ENCODE measurements at regions not wholly inside any gene's neighbourhood (a gene's known extent, or its start where the extent isn't known, plus 50 kb on each side); places are given as distances from the start of the nearest gene placed in this dataset.

DNA sequence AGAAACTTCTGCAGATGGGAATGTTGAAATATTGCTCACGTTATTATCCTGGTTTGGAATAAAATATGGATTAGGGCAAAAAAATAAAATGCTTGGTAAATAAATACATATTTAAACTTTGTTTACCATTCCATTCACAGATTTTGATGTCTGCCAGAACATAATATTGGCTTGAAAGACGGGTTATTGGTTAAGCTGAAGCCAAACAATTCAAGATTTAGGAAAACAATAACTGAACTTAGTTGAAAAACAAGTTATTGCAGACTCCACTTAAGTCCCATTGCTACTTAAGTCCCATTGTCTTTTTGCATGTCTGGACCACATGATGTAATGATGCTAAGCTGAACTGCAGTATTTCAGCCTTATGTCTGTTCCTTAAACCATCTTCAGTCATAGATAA is 722.5 kb downstream of the FAT4 start:
- ATAC-seq (no peak), DNase-seq (no peak)
- POLR2A ChIA-PET: no interaction called here
- TF ChIP-seq, protein P1, sequence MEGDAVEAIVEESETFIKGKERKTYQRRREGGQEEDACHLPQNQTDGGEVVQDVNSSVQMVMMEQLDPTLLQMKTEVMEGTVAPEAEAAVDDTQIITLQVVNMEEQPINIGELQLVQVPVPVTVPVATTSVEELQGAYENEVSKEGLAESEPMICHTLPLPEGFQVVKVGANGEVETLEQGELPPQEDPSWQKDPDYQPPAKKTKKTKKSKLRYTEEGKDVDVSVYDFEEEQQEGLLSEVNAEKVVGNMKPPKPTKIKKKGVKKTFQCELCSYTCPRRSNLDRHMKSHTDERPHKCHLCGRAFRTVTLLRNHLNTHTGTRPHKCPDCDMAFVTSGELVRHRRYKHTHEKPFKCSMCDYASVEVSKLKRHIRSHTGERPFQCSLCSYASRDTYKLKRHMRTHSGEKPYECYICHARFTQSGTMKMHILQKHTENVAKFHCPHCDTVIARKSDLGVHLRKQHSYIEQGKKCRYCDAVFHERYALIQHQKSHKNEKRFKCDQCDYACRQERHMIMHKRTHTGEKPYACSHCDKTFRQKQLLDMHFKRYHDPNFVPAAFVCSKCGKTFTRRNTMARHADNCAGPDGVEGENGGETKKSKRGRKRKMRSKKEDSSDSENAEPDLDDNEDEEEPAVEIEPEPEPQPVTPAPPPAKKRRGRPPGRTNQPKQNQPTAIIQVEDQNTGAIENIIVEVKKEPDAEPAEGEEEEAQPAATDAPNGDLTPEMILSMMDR (IDR thresholded peaks at IDR 0.05): no peak
- Mint-ChIP-seq H3K9me3 (peaks cover 3% of the 10 kb centered on the region), H3K36me3 (ENCODE audit: low read depth) (no peaks in the 10 kb centered on the region), H3K4me3 (no peak overlapping the region), H3K27me3 (no peaks in the 10 kb centered on the region), H3K27ac (no peak overlapping the region), H3K4me1 (ENCODE audit: low read depth) (no peaks in the 10 kb centered on the region)
- intact Hi-C loops (cut with micrococcal nuclease): no loop called here
- CTCF ChIA-PET: no interaction called here

DNA sequence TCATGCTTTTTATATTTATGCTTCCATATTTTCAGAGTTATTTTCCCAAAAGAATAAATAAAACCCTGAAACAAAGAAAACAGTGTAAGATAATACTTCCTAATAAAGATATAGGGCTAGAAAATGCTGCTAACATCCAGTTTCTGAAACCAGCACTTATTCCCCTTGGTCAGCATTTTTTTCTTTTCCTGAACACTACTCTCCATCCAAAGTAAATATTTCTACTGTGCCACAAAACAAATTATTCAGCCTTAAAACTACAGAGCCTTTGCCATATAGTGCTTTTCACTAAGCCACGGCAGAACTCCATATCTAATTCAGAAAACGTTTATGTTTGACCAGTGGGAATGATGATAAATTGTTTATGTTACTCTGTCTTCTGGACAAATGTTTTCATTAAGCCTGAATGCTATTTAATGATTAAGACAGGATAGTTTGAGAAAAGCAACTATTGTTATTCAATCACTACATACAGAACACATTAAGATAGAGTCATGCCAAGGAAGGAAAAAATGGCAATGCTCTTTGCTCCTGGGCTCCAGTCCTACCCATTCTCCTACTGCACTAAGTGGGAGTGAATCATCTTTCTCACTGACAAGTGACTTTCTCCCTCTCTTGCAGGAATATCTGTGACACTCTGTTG is 723.9 kb downstream of the FAT4 start:
- peaks cover 3% of the 10 kb centered on the region for H3K9me3 Mint-ChIP-seq
- H3K27ac Mint-ChIP-seq: no peak overlapping the region
- no peaks in the 10 kb centered on the region for H3K27me3 Mint-ChIP-seq
- no peaks in the 10 kb centered on the region for H3K36me3 Mint-ChIP-seq (ENCODE audit: low read depth)
- ChIA-PET POLR2A (no interaction called here), CTCF (no interaction called here)
- ATAC-seq (no peak), DNase-seq (no peak)
- TF ChIP-seq, protein P1 (IDR thresholded peaks at IDR 0.05): no peak
- H3K4me3 Mint-ChIP-seq: no peak overlapping the region
- intact Hi-C loops (cut with micrococcal nuclease): no loop called here
- H3K4me1 Mint-ChIP-seq (ENCODE audit: low read depth): no peaks in the 10 kb centered on the region

DNA sequence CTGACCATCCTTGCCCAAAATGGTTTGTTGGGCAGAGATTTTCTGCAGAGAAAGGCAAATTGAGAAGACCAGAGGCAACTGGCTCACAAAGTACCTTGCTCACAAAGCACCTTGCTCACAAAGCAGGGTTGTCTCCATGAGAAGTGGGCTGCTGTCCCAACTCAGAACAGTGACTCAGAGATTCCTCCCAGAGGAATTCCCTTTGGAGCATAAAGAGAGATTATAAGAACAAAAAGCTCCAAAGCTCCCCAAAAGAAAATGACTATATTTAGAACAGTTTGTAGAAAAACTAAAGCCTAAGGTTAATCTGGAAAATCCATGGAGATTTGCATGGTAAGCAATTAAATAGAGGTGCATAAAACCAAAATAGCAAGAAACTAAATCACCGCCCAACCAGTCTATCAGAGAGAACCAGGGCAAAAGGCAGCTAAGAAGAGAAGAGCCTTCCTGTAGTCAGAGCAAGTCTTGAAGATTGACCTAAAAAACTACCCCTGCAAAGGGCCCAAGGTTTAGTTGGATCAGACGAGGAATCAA is 731.4 kb downstream of the FAT4 start:
- Mint-ChIP-seq H3K27me3 (no peaks in the 10 kb centered on the region), H3K9me3 (peaks cover 2% of the 10 kb centered on the region), H3K4me1 (ENCODE audit: low read depth) (no peaks in the 10 kb centered on the region), H3K27ac (no peak overlapping the region), H3K4me3 (no peak overlapping the region), H3K36me3 (ENCODE audit: low read depth) (no peaks in the 10 kb centered on the region)
- TF ChIP-seq, protein P1 (IDR thresholded peaks at IDR 0.05): no peak
- intact Hi-C loops (cut with micrococcal nuclease): no loop called here
- ATAC-seq: no peak
- POLR2A ChIA-PET: no interaction called here
- no peak for DNase-seq
- CTCF ChIA-PET: no interaction called here

DNA sequence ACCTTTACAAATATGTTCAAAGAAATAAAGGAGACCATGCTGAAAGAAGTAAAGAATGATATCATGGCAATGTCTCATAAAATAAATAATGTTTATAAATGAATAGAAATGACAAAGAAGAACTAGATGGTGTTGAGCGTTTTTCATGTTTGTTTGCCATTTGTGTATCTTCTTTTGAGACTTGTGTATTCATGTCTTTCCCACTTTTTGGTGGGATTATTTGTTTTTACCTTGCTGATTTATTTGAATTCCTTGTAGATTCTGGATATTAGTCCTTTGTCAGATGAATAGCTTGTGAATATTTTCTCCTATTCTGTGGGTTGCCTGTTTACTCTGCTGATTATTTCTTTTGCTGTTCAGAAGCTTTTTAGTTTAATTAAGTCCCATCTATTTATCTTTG is 732.4 kb downstream of the FAT4 start:
- no peaks in the 10 kb centered on the region for H3K4me1 Mint-ChIP-seq (ENCODE audit: low read depth)
- DNase-seq: no peak
- no peaks in the 10 kb centered on the region for H3K36me3 Mint-ChIP-seq (ENCODE audit: low read depth)
- no peak for ATAC-seq
- POLR2A ChIA-PET: no interaction called here
- intact Hi-C loops (cut with micrococcal nuclease): no loop called here
- no peak overlapping the region for H3K27ac Mint-ChIP-seq
- H3K27me3 Mint-ChIP-seq: no peaks in the 10 kb centered on the region
- H3K9me3 Mint-ChIP-seq: peaks cover 2% of the 10 kb centered on the region
- no peak overlapping the region for H3K4me3 Mint-ChIP-seq
- CTCF ChIA-PET: no interaction called here
- TF ChIP-seq, protein P1 (IDR thresholded peaks at IDR 0.05): no peak

DNA sequence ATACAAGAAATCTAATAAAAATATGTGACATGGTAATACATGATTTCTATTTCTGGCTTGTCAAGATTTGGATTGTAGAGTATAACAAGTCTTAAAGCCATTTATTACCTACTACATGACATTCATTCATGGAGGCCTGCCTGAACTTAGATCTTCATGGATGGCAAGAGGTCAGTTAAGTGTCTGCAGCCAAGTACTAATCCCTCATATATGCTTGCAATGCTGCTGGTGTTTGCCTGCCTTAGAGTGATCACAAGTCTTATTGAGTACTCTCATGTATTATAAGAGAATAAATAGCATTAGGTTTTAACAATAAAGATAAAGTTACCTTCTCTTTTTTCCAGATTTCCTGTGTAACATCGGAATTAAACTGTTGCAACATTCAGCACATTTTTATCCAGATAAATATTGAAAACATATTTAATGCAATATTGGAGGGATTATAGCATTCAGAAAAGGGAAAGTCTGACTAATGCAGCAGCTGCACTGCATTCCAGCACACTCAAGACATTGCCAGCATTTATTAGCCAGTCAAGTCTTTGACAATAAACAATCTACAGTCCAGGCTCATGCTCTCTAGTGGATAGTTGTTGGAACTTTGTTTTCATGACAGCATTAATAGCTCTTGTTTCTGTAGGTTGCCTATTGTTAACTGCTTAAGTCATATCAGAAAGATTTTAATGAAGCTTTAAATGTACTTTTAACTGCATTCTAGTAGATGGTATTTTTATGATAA is 737.1 kb downstream of the FAT4 start:
- Mint-ChIP-seq H3K27me3 (no peaks in the 10 kb centered on the region), H3K27ac (no peak overlapping the region), H3K4me3 (no peak overlapping the region), H3K36me3 (ENCODE audit: low read depth) (no peaks in the 10 kb centered on the region), H3K9me3 (no peaks in the 10 kb centered on the region), H3K4me1 (ENCODE audit: low read depth) (no peaks in the 10 kb centered on the region)
- DNase-seq (no peak), ATAC-seq (no peak)
- CTCF ChIA-PET: no interaction called here
- POLR2A ChIA-PET: no interaction called here
- intact Hi-C loops (cut with micrococcal nuclease): no loop called here
- TF ChIP-seq, protein P1 (IDR thresholded peaks at IDR 0.05): no peak
